ENCODE measurements at regions not wholly inside any gene's neighbourhood (a gene's known extent, or its start where the extent isn't known, plus 50 kb on each side); places are given as distances from the start of the nearest gene placed in this dataset.

- no peak for DNase-seq (ENCODE audit: low read depth, low spot score)
- CTCF ChIA-PET, result no interaction called here
- Histone ChIP-seq H3K27ac (ENCODE audit: low read depth, low read length) (no peak overlapping the region), H3K9me3 (ENCODE audit: control insufficient read depth, insufficient read depth, low read length) (no peaks in the 10 kb centered on the region), H3K4me3 (ENCODE audit: low read depth, low read length) (no peak overlapping the region), H3K27me3 (ENCODE audit: control insufficient read depth, insufficient read depth, low read length) (no peaks in the 10 kb centered on the region)
- no peak for TF ChIP-seq CTCF (IDR thresholded peaks at IDR 0.05; ENCODE audit: low read depth, low read length)
- POLR2A ChIA-PET, result no interaction called here
Measured at GRCh38 chr19:31831421-31832175, 482.4 kb upstream of the TSHZ3 start.

- Histone ChIP-seq H3K27me3 (ENCODE audit: control insufficient read depth, insufficient read depth, low read length) (no peaks in the 10 kb centered on the region), H3K27ac (ENCODE audit: low read depth, low read length) (no peak overlapping the region), H3K4me3 (ENCODE audit: low read depth, low read length) (no peak overlapping the region), H3K9me3 (ENCODE audit: control insufficient read depth, insufficient read depth, low read length) (no peaks in the 10 kb centered on the region)
- no peak for TF ChIP-seq CTCF (IDR thresholded peaks at IDR 0.05; ENCODE audit: low read depth, low read length)
- ChIA-PET CTCF (no interaction called here), POLR2A (no interaction called here)
- no peak for DNase-seq (ENCODE audit: low read depth, low spot score)
Measured at GRCh38 chr19:31832176-31832548, 482.9 kb upstream of the TSHZ3 start.

- no peak overlapping the region for H3K4me3 ChIP-seq (ENCODE audit: low read depth, low read length)
- CTCF ChIA-PET, result no interaction called here
Measured at GRCh38 chr19:31834070-31834469, 484.8 kb upstream of the TSHZ3 start.

GRCh38 chr19:31838163-31838815 lies 489.1 kb upstream of the TSHZ3 start:
- ChIA-PET CTCF (no interaction called here), POLR2A (no interaction called here)
- no peaks in the 10 kb centered on the region for H3K27me3 ChIP-seq (ENCODE audit: control insufficient read depth, insufficient read depth, low read length)
- H3K9me3 ChIP-seq (ENCODE audit: control insufficient read depth, insufficient read depth, low read length), result peaks cover 2% of the 10 kb centered on the region
- no peak overlapping the region for H3K4me3 ChIP-seq (ENCODE audit: low read depth, low read length)
- no peak for DNase-seq (ENCODE audit: low read depth, low spot score)
- no peak for TF ChIP-seq CTCF (IDR thresholded peaks at IDR 0.05; ENCODE audit: low read depth, low read length)
- H3K27ac ChIP-seq (ENCODE audit: low read depth, low read length), result no peak overlapping the region

More at GRCh38 chr19:31834070-31834469, 484.8 kb upstream of the TSHZ3 start:
- no peak overlapping the region for H3K27ac ChIP-seq (ENCODE audit: low read depth, low read length)
- POLR2A ChIA-PET, result no interaction called here
- no peaks in the 10 kb centered on the region for H3K9me3 ChIP-seq (ENCODE audit: control insufficient read depth, insufficient read depth, low read length)
- no peak for DNase-seq (ENCODE audit: low read depth, low spot score)
- TF ChIP-seq CTCF (IDR thresholded peaks at IDR 0.05; ENCODE audit: low read depth, low read length), result no peak
- H3K27me3 ChIP-seq (ENCODE audit: control insufficient read depth, insufficient read depth, low read length), result no peaks in the 10 kb centered on the region

GRCh38 chr19:31840371-31840770 lies 491.1 kb upstream of the TSHZ3 start:
- H3K27me3 ChIP-seq (ENCODE audit: control insufficient read depth, insufficient read depth, low read length), result no peaks in the 10 kb centered on the region
- H3K27ac ChIP-seq (ENCODE audit: low read depth, low read length), result no peak overlapping the region
- no peak for TF ChIP-seq CTCF (IDR thresholded peaks at IDR 0.05; ENCODE audit: low read depth, low read length)
- ChIA-PET POLR2A (no interaction called here), CTCF (no interaction called here)
- H3K9me3 ChIP-seq (ENCODE audit: control insufficient read depth, insufficient read depth, low read length), result peaks cover 2% of the 10 kb centered on the region
- DNase-seq (ENCODE audit: low read depth, low spot score), result no peak
- H3K4me3 ChIP-seq (ENCODE audit: low read depth, low read length), result no peak overlapping the region

Data from AG04450 (cell line).